CD14-positive monocyte (primary cell): ENCODE measurements at regions not wholly inside any gene's neighbourhood (a gene's known extent, or its start where the extent isn't known, plus 50 kb on each side); places are given as distances from the start of the nearest gene placed in this dataset.

Experiments used
- DNase-seq, 3 donors: peaks; one replicate each; pipeline ENCODE4 v3.0.0-alpha.2; 2011 to 2022
- H2AFZ ChIP-seq: 2 replicates; pipeline ENCODE4 v1.6.0; 2012; ENCODE audit warnings: mild to moderate bottlenecking, low read depth, low read length, inconsistent platforms; ENCODE audit not compliant: insufficient read depth, poor library complexity, severe bottlenecking
- H3K27ac ChIP-seq, 2 donors: 1 replicate in 1 of 2; 2 replicates in 1 of 2; pipeline ENCODE4 v1.5.1; 2012 to 2013; ENCODE audit warnings: low read length in 2 of 2, control low read depth in 1 of 2, inconsistent platforms in 1 of 2, low read depth in 1 of 2, mild to moderate bottlenecking in 1 of 2
- H3K27me3 ChIP-seq, 2 donors: one replicate each; pipeline versions ENCODE4 v1.6.0 to v1.6.1; 2011 to 2013; ENCODE audit warnings: low read length in 2 of 2; ENCODE audit not compliant: control insufficient read depth in 2 of 2, insufficient read depth in 2 of 2
- H3K36me3 ChIP-seq, 2 donors: replicated peaks in 1 of 2; 1 replicate in 1 of 2; 2 replicates in 1 of 2; pipeline versions ENCODE4 v1.5.1 to v1.6.1; 2012 to 2013; ENCODE audit warnings: low read length in 2 of 2, control low read depth in 1 of 2, inconsistent platforms in 1 of 2, mild to moderate bottlenecking in 1 of 2; ENCODE audit not compliant: insufficient read depth in 2 of 2, control insufficient read depth in 1 of 2
- H3K4me1 ChIP-seq, 2 donors: 1 replicate in 1 of 2; 2 replicates in 1 of 2; pipeline versions ENCODE4 v1.5.1 to v1.6.1; 2012 to 2013; ENCODE audit warnings: low read length in 2 of 2, control low read depth in 1 of 2, inconsistent platforms in 1 of 2, mild to moderate bottlenecking in 1 of 2, moderate library complexity in 1 of 2; ENCODE audit not compliant: insufficient read depth in 2 of 2, control insufficient read depth in 1 of 2
- H3K4me2 ChIP-seq: replicated peaks from 2 replicates; pipeline ENCODE3; 2012; ENCODE audit warnings: low read length, moderate library complexity, mild to moderate bottlenecking; ENCODE audit not compliant: poor library complexity, severe bottlenecking; ENCODE audit errors: extremely low read depth
- H3K4me3 ChIP-seq, 3 experiments: fragments of 200-600 bp in 1 of 3; sonication (generic) in 1 of 3; replicated peaks in 1 of 3; 1 replicate in 2 of 3; 2 replicates in 1 of 3; pipeline ENCODE4 v1.5.1; 2011 to 2013; ENCODE audit warnings: low read length in 3 of 3, mild to moderate bottlenecking in 3 of 3, control low read depth in 2 of 3, low read depth in 2 of 3, inconsistent platforms in 1 of 3, moderate library complexity in 1 of 3
- H3K79me2 ChIP-seq: 2 replicates; pipeline ENCODE4 v1.6.0; 2012; ENCODE audit warnings: mild to moderate bottlenecking, control low read depth, inconsistent platforms, low read length, moderate library complexity; ENCODE audit not compliant: insufficient read depth
- H3K9ac ChIP-seq: 2 replicates; pipeline ENCODE4 v1.6.0; 2017; ENCODE audit warnings: low read length, mild to moderate bottlenecking; ENCODE audit not compliant: insufficient read depth, poor library complexity, severe bottlenecking
- H3K9me3 ChIP-seq, 2 donors: replicated peaks in 1 of 2; 1 replicate in 1 of 2; 2 replicates in 1 of 2; pipeline versions ENCODE4 v1.5.1 to v1.6.1; 2012 to 2013; ENCODE audit warnings: low read length in 2 of 2, control low read depth in 1 of 2; ENCODE audit not compliant: control insufficient read depth in 1 of 2, insufficient read depth in 1 of 2
- H4K20me1 ChIP-seq: 2 replicates; pipeline ENCODE4 v1.6.0; 2012; ENCODE audit warnings: mild to moderate bottlenecking, low read length, control low read depth, moderate library complexity; ENCODE audit not compliant: insufficient read depth
- H3K27ac Mint-ChIP-seq, 7 donors: one replicate each; pipeline ENCODE4 v1.8.0; 2020; ENCODE audit warnings: mild to moderate bottlenecking in 7 of 7, mixed read lengths in 7 of 7, moderate library complexity in 6 of 7, inconsistent platforms in 2 of 7
- H3K27me3 Mint-ChIP-seq, 3 donors: one replicate each; pipeline ENCODE4 v1.8.0; 2021 to 2022; ENCODE audit warnings: low read depth in 3 of 3, mild to moderate bottlenecking in 3 of 3, mixed read lengths in 3 of 3, moderate library complexity in 3 of 3, inconsistent platforms in 1 of 3
- H3K36me3 Mint-ChIP-seq, 2 donors: one replicate each; pipeline ENCODE4 v1.8.0; 2020; ENCODE audit warnings: mixed read lengths in 2 of 2, inconsistent platforms in 1 of 2, mild to moderate bottlenecking in 1 of 2
- H3K4me1 Mint-ChIP-seq: one replicate; pipeline ENCODE4 v1.8.0; 2020; ENCODE audit warnings: mild to moderate bottlenecking, mixed read lengths
- H3K4me3 Mint-ChIP-seq, 2 donors: one replicate each; pipeline ENCODE4 v1.8.0; 2020; ENCODE audit warnings: mild to moderate bottlenecking in 2 of 2, mixed read lengths in 2 of 2, moderate library complexity in 1 of 2
- H3K9me3 Mint-ChIP-seq, 7 donors: one replicate each; pipeline ENCODE4 v1.8.0; 2020 to 2022; ENCODE audit warnings: mixed read lengths in 7 of 7, mild to moderate bottlenecking in 6 of 7, moderate library complexity in 6 of 7, inconsistent platforms in 2 of 7
- CTCF ChIP-seq: fragments of 200-600 bp; IDR thresholded peaks from one replicate; pipeline ENCODE4 v1.8.0; 2022; ENCODE audit warnings: antibody characterized with exemption, mild to moderate bottlenecking
- WGBS: methylation state at CpG from one replicate; pipeline ENCODE4 v1.1.5; 2013; ENCODE audit warnings: missing lambda C conversion rate; ENCODE audit not compliant: insufficient coverage; 5-methylcytosine and 5-hydroxymethylcytosine counted together
- intact Hi-C, 2 donors: fragments of 100-400 bp; cut with micrococcal nuclease; formaldehyde crosslinking; loops; one replicate each; pipeline versions ENCODE4 v1.15.0 to v1.15.1; 2023

DNA sequence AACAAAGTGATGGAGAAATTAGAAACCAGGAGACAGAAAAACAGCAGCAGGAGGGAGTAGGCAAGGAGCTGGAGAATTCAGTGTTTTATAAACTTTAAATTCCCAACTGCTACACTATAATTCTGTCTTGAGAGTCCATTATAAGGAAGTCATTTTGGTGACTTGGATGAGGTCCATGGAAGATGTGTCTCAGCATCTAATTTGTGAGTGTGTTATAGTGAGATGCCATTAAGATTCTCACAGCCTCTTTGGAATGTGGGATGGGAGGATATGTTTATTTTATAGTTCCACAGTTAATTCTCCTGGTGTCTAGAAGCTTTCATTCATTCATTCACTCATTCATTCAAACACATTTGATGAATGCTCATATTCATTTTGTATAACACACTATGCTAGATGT, 206.0 kb upstream of the MYOCD start:
- Mint-ChIP-seq H3K4me1 (no peaks in the 10 kb centered on the region), H3K36me3 (no peaks in the 10 kb centered on the region), H3K27me3 (peaks cover 0 to 1% (median 0%) of the 10 kb centered on the region in 3 donors), H3K9me3 (peaks cover 8 to 15% (median 10%) of the 10 kb centered on the region in 7 donors), H3K4me3 (no peak overlapping the region), H3K27ac (no peak overlapping the region)
- H3K36me3 ChIP-seq = no peaks in the 10 kb centered on the region
- no peaks in the 10 kb centered on the region for H3K79me2 ChIP-seq
- no peak overlapping the region for H3K4me3 ChIP-seq
- no peak overlapping the region for H3K4me2 ChIP-seq
- no peaks in the 10 kb centered on the region for H3K27me3 ChIP-seq
- TF ChIP-seq CTCF = no peak
- DNase-seq = no peak
- H3K9ac ChIP-seq = no peak overlapping the region
- H3K4me1 ChIP-seq = no peaks in the 10 kb centered on the region
- no peak overlapping the region for H3K27ac ChIP-seq
- intact Hi-C loops = no loop called here
- no peak overlapping the region for H2AFZ ChIP-seq
- peaks cover 5 to 24% of the 10 kb centered on the region in 2 donors for H3K9me3 ChIP-seq
- no peaks in the 10 kb centered on the region for H4K20me1 ChIP-seq

DNA sequence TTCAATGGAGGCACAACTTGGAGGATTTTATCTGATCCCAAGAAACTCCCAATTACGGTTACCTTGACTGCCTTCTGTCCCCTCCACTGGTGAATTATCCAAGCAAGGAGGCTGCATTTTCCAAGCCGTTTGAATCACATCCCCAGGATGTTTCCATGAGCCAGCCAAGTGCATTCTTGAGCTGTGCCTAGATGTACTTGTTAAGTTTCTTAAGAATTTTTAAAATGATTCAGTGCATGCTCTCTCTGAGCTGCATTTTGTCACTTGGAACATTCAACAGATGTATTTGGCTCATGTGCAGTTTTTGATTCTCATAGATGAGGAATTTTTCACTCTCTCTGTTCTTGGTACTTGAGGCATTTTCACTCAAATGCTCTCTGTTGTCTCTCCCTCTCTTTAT, 202.6 kb upstream of the MYOCD start:
- Histone ChIP-seq H3K9me3 (peaks cover 6 to 10% of the 10 kb centered on the region in 2 donors), H3K9ac (no peak overlapping the region), H3K4me3 (no peak overlapping the region), H3K79me2 (no peaks in the 10 kb centered on the region), H3K4me1 (no peaks in the 10 kb centered on the region), H3K36me3 (no peaks in the 10 kb centered on the region), H2AFZ (no peak overlapping the region), H3K4me2 (no peak overlapping the region), H3K27ac (no peak overlapping the region), H4K20me1 (no peaks in the 10 kb centered on the region), H3K27me3 (no peaks in the 10 kb centered on the region)
- Mint-ChIP-seq H3K4me3 (no peak overlapping the region), H3K27ac (no peak overlapping the region), H3K27me3 (no peaks in the 10 kb centered on the region), H3K9me3 (peaks cover 2 to 13% (median 5%) of the 10 kb centered on the region in 7 donors), H3K36me3 (no peaks in the 10 kb centered on the region), H3K4me1 (no peaks in the 10 kb centered on the region)
- intact Hi-C loops = no loop called here
- 88% methylated on average over 1 of the region's 2 CpGs for WGBS
- no peak for DNase-seq
- TF ChIP-seq CTCF = no peak
